SK-N-SH treated with all-trans-retinoic acid at 6 μM for 48 hours (cell line): ENCODE measurements at regions not wholly inside any gene's neighbourhood (a gene's known extent, or its start where the extent isn't known, plus 50 kb on each side); places are given as distances from the start of the nearest gene placed in this dataset.

Experiments used
- ATAC-seq: fragments of 200-7000 bp; cut with Tn5 transposase; 3 replicates; pipeline ENCODE4 v1.9.1; 2020; ENCODE audit warnings: mild to moderate bottlenecking, moderate library complexity
- ARNTL ChIP-seq: fragments of 450-650 bp; formaldehyde crosslinking; IDR thresholded peaks from 2 replicates; pipeline ENCODE4 v1.5.0; 2020; ENCODE audit warnings: low read depth, mild to moderate bottlenecking, moderate library complexity, borderline replicate concordance
- BACH2 ChIP-seq: fragments of 250-450 bp; sonication (Bioruptor Pico); IDR thresholded peaks from 2 replicates; pipeline ENCODE4 v1.9.0; 2021; ENCODE audit warnings: mild to moderate bottlenecking, borderline replicate concordance
- CSDC2 ChIP-seq: fragments of 250-450 bp; sonication (Bioruptor Pico); IDR thresholded peaks from 2 replicates; pipeline ENCODE4 v1.5.0; 2020; ENCODE audit warnings: mild to moderate bottlenecking, moderate library complexity
- ESRRG ChIP-seq: fragments of 250-450 bp; sonication (Bioruptor Pico); IDR thresholded peaks from 2 replicates; pipeline ENCODE4 v1.6.1; 2021; ENCODE audit warnings: mild to moderate bottlenecking
- ISL1 ChIP-seq: fragments of 250-450 bp; sonication (Bioruptor Pico); IDR thresholded peaks from 2 replicates; pipeline ENCODE4 v2.1.2; 2022; ENCODE audit warnings: mild to moderate bottlenecking, moderate library complexity
- RARB ChIP-seq: fragments of 250-450 bp; sonication (Bioruptor Pico); IDR thresholded peaks from 2 replicates; pipeline ENCODE4 v1.8.0; 2021; ENCODE audit warnings: mild to moderate bottlenecking, moderate library complexity
- TCF4 ChIP-seq: fragments of 250-450 bp; sonication (Bioruptor Pico); IDR thresholded peaks from 2 replicates; pipeline ENCODE4 v1.8.0; 2021; ENCODE audit warnings: mild to moderate bottlenecking, moderate library complexity, borderline replicate concordance
- TOX ChIP-seq: fragments of 250-450 bp; sonication (Bioruptor Pico); IDR thresholded peaks from 2 replicates; pipeline ENCODE4 v1.8.0; 2021; ENCODE audit warnings: mild to moderate bottlenecking, moderate library complexity, borderline replicate concordance
- ZC3H10 ChIP-seq: fragments of 250-450 bp; sonication (Bioruptor Pico); IDR thresholded peaks from 2 replicates; pipeline ENCODE4 v1.5.1; 2021; ENCODE audit warnings: mild to moderate bottlenecking, moderate library complexity
- ZFP3 ChIP-seq: fragments of 250-450 bp; sonication (Bioruptor Pico); IDR thresholded peaks from 2 replicates; pipeline ENCODE4 v1.5.0; 2020; ENCODE audit warnings: mild to moderate bottlenecking, moderate library complexity
- ZFP30 ChIP-seq: fragments of 450-650 bp; formaldehyde crosslinking; IDR thresholded peaks from 2 replicates; pipeline ENCODE4 v1.5.0; 2022; ENCODE audit warnings: mild to moderate bottlenecking, moderate library complexity
- ZNF565 ChIP-seq: fragments of 450-650 bp; formaldehyde crosslinking; conservative IDR thresholded peaks from 2 replicates; pipeline ENCODE4 v1.5.0; 2020; ENCODE audit warnings: low read depth, mild to moderate bottlenecking, moderate library complexity
- ZNF70 ChIP-seq: fragments of 450-650 bp; formaldehyde crosslinking; IDR thresholded peaks from 2 replicates; pipeline ENCODE4 v1.5.0; 2020; ENCODE audit warnings: mild to moderate bottlenecking, moderate library complexity
- ZNF8 ChIP-seq: fragments of 450-650 bp; formaldehyde crosslinking; IDR thresholded peaks from 2 replicates; pipeline ENCODE4 v1.5.0; 2020; ENCODE audit warnings: mild to moderate bottlenecking, moderate library complexity
- TF ChIP-seq, protein P1 (sequence below): fragments of 250-450 bp; sonication (Bioruptor Pico); IDR thresholded peaks from 2 replicates; pipeline ENCODE4 v1.8.0; 2021; ENCODE audit warnings: low read depth, mild to moderate bottlenecking, moderate library complexity, borderline replicate concordance
- TF ChIP-seq, protein P2 (sequence below): fragments of 250-450 bp; sonication (Bioruptor Pico); IDR thresholded peaks from 2 replicates; pipeline ENCODE4 v1.5.1; 2020; ENCODE audit warnings: low read depth, mild to moderate bottlenecking, moderate library complexity
- TF ChIP-seq, protein P3 (sequence below): fragments of 250-450 bp; sonication (Bioruptor Pico); IDR thresholded peaks from 2 replicates; pipeline ENCODE4 v1.5.0; 2020; ENCODE audit warnings: mild to moderate bottlenecking, moderate library complexity
- TF ChIP-seq, protein P4 (sequence below): fragments of 250-450 bp; sonication (Bioruptor Pico); IDR thresholded peaks from 2 replicates; pipeline ENCODE4 v1.8.0; 2020; ENCODE audit warnings: mild to moderate bottlenecking, moderate library complexity, borderline replicate concordance

DNA sequence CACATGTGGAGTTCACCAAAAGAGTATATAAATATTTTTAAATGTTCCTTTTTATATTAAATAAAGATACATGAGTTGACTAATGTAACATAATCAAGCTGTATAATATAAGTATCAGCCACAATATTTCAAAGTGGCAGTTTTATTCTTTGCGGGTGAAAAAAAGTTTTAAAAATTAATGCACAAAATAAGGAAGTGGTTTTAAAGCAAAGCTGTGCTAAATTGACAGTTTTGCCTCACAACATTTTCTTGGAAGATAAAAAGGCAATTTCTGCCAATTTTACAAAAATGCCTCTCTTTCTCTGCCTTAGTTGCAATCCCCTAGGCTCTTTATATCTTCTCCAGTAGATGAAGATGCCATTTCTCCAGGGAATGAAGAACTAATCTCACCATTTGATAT is 719.1 kb downstream of the C12orf50 start:
- TF ChIP-seq ZFP3 (CRISPR knock-in tag) = no peak
- TF ChIP-seq, protein P1, sequence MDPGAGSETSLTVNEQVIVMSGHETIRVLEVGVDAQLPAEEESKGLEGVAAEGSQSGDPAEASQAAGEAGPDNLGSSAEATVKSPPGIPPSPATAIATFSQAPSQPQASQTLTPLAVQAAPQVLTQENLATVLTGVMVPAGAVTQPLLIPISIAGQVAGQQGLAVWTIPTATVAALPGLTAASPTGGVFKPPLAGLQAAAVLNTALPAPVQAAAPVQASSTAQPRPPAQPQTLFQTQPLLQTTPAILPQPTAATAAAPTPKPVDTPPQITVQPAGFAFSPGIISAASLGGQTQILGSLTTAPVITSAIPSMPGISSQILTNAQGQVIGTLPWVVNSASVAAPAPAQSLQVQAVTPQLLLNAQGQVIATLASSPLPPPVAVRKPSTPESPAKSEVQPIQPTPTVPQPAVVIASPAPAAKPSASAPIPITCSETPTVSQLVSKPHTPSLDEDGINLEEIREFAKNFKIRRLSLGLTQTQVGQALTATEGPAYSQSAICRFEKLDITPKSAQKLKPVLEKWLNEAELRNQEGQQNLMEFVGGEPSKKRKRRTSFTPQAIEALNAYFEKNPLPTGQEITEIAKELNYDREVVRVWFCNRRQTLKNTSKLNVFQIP (CRISPR knock-in tag) = no peak
- TF ChIP-seq, protein P2, sequence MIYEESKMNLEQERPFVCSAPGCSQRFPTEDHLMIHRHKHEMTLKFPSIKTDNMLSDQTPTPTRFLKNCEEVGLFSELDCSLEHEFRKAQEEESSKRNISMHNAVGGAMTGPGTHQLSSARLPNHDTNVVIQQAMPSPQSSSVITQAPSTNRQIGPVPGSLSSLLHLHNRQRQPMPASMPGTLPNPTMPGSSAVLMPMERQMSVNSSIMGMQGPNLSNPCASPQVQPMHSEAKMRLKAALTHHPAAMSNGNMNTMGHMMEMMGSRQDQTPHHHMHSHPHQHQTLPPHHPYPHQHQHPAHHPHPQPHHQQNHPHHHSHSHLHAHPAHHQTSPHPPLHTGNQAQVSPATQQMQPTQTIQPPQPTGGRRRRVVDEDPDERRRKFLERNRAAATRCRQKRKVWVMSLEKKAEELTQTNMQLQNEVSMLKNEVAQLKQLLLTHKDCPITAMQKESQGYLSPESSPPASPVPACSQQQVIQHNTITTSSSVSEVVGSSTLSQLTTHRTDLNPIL = no peak
- TF ChIP-seq ZNF565 (CRISPR knock-in tag) = no peak
- TF ChIP-seq ISL1 (CRISPR knock-in tag) = no peak
- TF ChIP-seq ZFP30 (CRISPR knock-in tag) = no peak
- no peak for TF ChIP-seq RARB
- ATAC-seq = no peak

DNA sequence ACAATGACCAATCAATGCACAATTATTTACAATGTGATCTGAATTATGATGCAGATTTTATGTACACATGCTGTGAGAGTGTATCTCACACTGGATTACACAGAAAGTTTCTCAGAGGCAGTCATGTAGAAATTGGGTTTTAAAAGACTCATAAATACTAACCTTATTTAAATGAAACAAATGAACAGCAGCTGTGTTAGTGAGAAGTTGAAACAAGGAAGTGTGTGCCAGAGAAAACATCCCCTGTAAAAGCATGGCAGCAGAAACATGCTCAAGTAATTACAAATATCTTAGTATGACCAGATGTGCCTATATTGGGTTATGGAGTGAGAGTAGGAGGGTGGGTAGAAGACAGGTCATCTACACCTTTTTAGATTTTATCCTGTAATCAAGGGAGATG is 723.7 kb downstream of the C12orf50 start:
- no peak for ATAC-seq

DNA sequence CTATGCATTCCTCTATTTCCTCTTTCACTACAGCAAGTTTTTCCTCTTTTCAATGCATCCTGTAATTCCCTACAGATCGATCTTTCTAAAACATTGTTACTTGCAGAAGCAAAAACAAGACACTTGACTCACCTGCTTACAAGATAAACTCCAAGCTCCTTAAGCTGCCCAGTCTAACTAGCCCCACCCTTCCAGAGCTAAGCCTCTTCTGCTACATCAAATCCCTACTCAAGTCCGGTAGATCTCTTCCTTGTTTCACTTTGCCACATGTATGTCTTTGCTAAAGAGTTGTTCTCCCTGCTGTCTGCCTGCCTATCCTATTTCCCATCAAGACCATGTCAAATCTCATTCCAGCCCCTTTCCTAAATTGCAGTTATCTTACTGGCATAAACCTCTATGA is 724.8 kb downstream of the C12orf50 start:
- no peak for ATAC-seq
- TF ChIP-seq TOX (no peak), ZFP30 (CRISPR knock-in tag) (no peak), BACH2 (CRISPR knock-in tag) (no peak), ZNF70 (no peak), ZFP3 (CRISPR knock-in tag) (no peak)
- TF ChIP-seq, protein P3, sequence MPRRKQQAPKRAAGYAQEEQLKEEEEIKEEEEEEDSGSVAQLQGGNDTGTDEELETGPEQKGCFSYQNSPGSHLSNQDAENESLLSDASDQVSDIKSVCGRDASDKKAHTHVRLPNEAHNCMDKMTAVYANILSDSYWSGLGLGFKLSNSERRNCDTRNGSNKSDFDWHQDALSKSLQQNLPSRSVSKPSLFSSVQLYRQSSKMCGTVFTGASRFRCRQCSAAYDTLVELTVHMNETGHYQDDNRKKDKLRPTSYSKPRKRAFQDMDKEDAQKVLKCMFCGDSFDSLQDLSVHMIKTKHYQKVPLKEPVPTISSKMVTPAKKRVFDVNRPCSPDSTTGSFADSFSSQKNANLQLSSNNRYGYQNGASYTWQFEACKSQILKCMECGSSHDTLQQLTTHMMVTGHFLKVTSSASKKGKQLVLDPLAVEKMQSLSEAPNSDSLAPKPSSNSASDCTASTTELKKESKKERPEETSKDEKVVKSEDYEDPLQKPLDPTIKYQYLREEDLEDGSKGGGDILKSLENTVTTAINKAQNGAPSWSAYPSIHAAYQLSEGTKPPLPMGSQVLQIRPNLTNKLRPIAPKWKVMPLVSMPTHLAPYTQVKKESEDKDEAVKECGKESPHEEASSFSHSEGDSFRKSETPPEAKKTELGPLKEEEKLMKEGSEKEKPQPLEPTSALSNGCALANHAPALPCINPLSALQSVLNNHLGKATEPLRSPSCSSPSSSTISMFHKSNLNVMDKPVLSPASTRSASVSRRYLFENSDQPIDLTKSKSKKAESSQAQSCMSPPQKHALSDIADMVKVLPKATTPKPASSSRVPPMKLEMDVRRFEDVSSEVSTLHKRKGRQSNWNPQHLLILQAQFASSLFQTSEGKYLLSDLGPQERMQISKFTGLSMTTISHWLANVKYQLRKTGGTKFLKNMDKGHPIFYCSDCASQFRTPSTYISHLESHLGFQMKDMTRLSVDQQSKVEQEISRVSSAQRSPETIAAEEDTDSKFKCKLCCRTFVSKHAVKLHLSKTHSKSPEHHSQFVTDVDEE (CRISPR knock-in tag) = no peak

More for the DNA sequence above, 723.7 kb downstream of the C12orf50 start:
- TF ChIP-seq RARB (no peak), ZC3H10 (CRISPR knock-in tag) (no peak), ARNTL (no peak), CSDC2 (CRISPR knock-in tag) (no peak), ZFP30 (CRISPR knock-in tag) (no peak), ZNF8 (no peak), TCF4 (peak; percentile 39; the same call in 1 of the 2 replicates)
- TF ChIP-seq, protein P3 (CRISPR knock-in tag) = no peak
- TF ChIP-seq, protein P4, sequence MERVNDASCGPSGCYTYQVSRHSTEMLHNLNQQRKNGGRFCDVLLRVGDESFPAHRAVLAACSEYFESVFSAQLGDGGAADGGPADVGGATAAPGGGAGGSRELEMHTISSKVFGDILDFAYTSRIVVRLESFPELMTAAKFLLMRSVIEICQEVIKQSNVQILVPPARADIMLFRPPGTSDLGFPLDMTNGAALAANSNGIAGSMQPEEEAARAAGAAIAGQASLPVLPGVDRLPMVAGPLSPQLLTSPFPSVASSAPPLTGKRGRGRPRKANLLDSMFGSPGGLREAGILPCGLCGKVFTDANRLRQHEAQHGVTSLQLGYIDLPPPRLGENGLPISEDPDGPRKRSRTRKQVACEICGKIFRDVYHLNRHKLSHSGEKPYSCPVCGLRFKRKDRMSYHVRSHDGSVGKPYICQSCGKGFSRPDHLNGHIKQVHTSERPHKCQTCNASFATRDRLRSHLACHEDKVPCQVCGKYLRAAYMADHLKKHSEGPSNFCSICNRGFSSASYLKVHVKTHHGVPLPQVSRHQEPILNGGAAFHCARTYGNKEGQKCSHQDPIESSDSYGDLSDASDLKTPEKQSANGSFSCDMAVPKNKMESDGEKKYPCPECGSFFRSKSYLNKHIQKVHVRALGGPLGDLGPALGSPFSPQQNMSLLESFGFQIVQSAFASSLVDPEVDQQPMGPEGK (CRISPR knock-in tag) = no peak

DNA sequence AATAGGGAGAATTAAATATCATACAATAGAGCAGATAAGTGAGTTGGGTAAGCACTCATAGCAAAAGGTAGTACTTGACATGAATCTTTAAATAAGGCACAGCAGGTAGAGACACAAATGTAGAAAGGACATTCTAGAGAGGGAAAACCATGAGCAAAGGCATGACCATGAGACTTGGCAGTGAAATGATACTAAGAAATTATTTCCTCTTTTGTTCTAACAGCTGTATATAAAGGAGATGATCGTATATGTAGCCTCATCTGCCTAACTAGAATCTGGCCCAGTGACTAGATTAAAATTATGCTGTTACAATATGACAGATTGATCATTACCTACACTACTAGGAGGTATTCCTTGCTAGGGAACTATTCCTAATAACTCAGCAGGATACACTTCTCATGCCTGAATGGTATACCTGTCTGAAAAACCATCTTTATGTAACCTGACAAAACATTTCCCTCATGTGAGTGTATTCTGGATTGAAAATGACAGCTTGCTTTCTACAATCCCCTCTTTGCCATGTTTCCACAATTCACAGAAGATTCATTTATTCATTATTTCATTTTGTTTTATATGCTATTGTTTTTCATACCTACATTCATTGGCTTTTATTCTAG is 725.7 kb downstream of the C12orf50 start:
- ATAC-seq = no peak
- no peak for TF ChIP-seq ISL1 (CRISPR knock-in tag)
- TF ChIP-seq, protein P3 (CRISPR knock-in tag) = no peak
- no peak for TF ChIP-seq ZFP30 (CRISPR knock-in tag)
- TF ChIP-seq, protein P2 = no peak
- no peak for TF ChIP-seq ZFP3 (CRISPR knock-in tag)
- TF ChIP-seq ESRRG (CRISPR knock-in tag) = no peak
- TF ChIP-seq ZNF8 = no peak
- TF ChIP-seq, protein P4 (CRISPR knock-in tag) = no peak
- TF ChIP-seq ZC3H10 (CRISPR knock-in tag) = no peak
